GM23248 (cell line): ENCODE measurements at regions not wholly inside any gene's neighbourhood (a gene's known extent, or its start where the extent isn't known, plus 50 kb on each side); places are given as distances from the start of the nearest gene placed in this dataset.

Experiments used
- DNase-seq: peaks from one replicate; pipeline ENCODE4 v3.0.0-alpha.2; 2015
- H2AFZ ChIP-seq: fragments of 200-600 bp; sonication (generic); 2 replicates; pipeline ENCODE4 v1.6.1; 2016; ENCODE audit warnings: antibody characterized with exemption
- H3F3A ChIP-seq: fragments of 200-600 bp; sonication (generic); 2 replicates; pipeline ENCODE4 v1.6.1; 2016; ENCODE audit warnings: mild to moderate bottlenecking, antibody characterized with exemption, mixed run types; ENCODE audit not compliant: insufficient read depth
- H3K27ac ChIP-seq: fragments of 200-600 bp; sonication (generic); 2 replicates; pipeline ENCODE4 v1.5.1; 2016; ENCODE audit warnings: mild to moderate bottlenecking
- H3K27me3 ChIP-seq: fragments of 200-600 bp; sonication (generic); replicated peaks from 2 replicates; pipeline ENCODE4 v1.6.1; 2016; ENCODE audit warnings: mild to moderate bottlenecking; ENCODE audit not compliant: insufficient read depth
- H3K36me3 ChIP-seq: fragments of 200-600 bp; sonication (generic); 2 replicates; pipeline ENCODE4 v1.6.1; 2016; ENCODE audit warnings: low read depth, mild to moderate bottlenecking
- H3K4me1 ChIP-seq: fragments of 200-600 bp; sonication (generic); 2 replicates; pipeline ENCODE4 v1.6.1; 2016; ENCODE audit warnings: mild to moderate bottlenecking; ENCODE audit not compliant: insufficient read depth
- H3K4me2 ChIP-seq: fragments of 200-600 bp; sonication (generic); one replicate; pipeline ENCODE4 v1.6.1; 2016; ENCODE audit warnings: mild to moderate bottlenecking; ENCODE audit not compliant: unreplicated experiment
- H3K4me3 ChIP-seq: fragments of 200-600 bp; sonication (generic); 2 replicates; pipeline ENCODE4 v1.5.1; 2016; ENCODE audit warnings: mild to moderate bottlenecking
- H3K79me2 ChIP-seq: fragments of 200-600 bp; sonication (generic); 2 replicates; pipeline ENCODE4 v1.6.1; 2016; ENCODE audit warnings: mild to moderate bottlenecking; ENCODE audit not compliant: insufficient read depth
- H3K9ac ChIP-seq: fragments of 200-600 bp; sonication (generic); 2 replicates; pipeline ENCODE4 v1.6.1; 2016; ENCODE audit warnings: mild to moderate bottlenecking
- H3K9me2 ChIP-seq: fragments of 200-600 bp; sonication (generic); 2 replicates; pipeline ENCODE4 v1.6.1; 2016; ENCODE audit warnings: mixed run types, mild to moderate bottlenecking, moderate library complexity; ENCODE audit not compliant: insufficient read depth
- H3K9me3 ChIP-seq: fragments of 200-600 bp; sonication (generic); one replicate; pipeline ENCODE4 v1.6.1; 2017; ENCODE audit warnings: low read depth
- H4K20me1 ChIP-seq: fragments of 200-600 bp; sonication (generic); 2 replicates; pipeline ENCODE4 v1.6.0; 2016; ENCODE audit not compliant: insufficient read depth
- EZH2 ChIP-seq: fragments of 200-600 bp; sonication (generic); IDR thresholded peaks from 2 replicates; pipeline ENCODE4 v1.6.1; 2018; ENCODE audit warnings: antibody characterized with exemption, mild to moderate bottlenecking; ENCODE audit not compliant: insufficient read depth, poor library complexity, severe bottlenecking
- EZH2phosphoT487 ChIP-seq: fragments of 200-600 bp; sonication (generic); IDR thresholded peaks from 2 replicates; pipeline ENCODE4 v1.6.1; 2018; ENCODE audit warnings: antibody characterized with exemption, moderate library complexity, mild to moderate bottlenecking, low read depth; ENCODE audit not compliant: insufficient read depth
- WGBS, 2 experiments: methylation state at CpG; one replicate each; pipeline ENCODE4 v1.1.6; 2015 to 2017; ENCODE audit warnings: low lambda C conversion rate in 2 of 2, low coverage in 1 of 2; ENCODE audit errors: missing lambda C conversion rate in 2 of 2; 5-methylcytosine and 5-hydroxymethylcytosine counted together
- in situ Hi-C: fragments of 300-500 bp; cut with MboI; formaldehyde crosslinking; loops from 2 replicates; pipeline ENCODE4 v1.15.0; 2020

DNA sequence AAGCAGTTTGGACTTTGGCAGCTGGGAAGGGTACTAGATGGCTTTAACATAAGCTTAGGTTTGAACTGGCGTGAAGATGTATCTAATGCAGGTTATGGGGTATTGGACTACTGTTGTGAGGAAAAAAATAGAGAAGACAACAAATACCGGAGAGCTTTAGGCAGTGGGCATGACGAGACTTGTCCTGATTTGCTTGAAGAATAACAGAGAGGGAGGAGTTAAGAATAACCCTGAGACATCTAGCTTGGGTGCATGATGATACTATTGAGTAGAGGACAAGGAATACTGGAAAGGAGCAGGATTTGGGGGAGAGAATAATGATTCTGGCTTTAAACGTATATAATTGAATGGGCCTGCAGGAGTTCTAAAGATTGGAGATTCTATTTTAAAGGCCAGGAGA is 249.5 kb upstream of the AZI2 start:
- no peaks in the 10 kb centered on the region for H3K79me2 ChIP-seq
- no peaks in the 10 kb centered on the region for H3K27me3 ChIP-seq
- TF ChIP-seq EZH2phosphoT487 (no peak), EZH2 (no peak)
- no peaks in the 10 kb centered on the region for H3F3A ChIP-seq
- H2AFZ ChIP-seq = no peak overlapping the region
- H3K4me2 ChIP-seq = no peak overlapping the region
- H3K4me3 ChIP-seq = no peak overlapping the region
- H3K9me3 ChIP-seq = no peaks in the 10 kb centered on the region
- DNase-seq = no peak
- H3K27ac ChIP-seq = no peak overlapping the region
- no peaks in the 10 kb centered on the region for H3K36me3 ChIP-seq
- in situ Hi-C loops = no loop called here
- no peaks in the 10 kb centered on the region for H3K4me1 ChIP-seq
- 79 to 83% methylated on average over 4 of the region's 4 CpGs for WGBS, 2 experiments
- no peak overlapping the region for H3K9ac ChIP-seq
- H3K9me2 ChIP-seq = no peaks in the 10 kb centered on the region
- H4K20me1 ChIP-seq = no peaks in the 10 kb centered on the region

DNA sequence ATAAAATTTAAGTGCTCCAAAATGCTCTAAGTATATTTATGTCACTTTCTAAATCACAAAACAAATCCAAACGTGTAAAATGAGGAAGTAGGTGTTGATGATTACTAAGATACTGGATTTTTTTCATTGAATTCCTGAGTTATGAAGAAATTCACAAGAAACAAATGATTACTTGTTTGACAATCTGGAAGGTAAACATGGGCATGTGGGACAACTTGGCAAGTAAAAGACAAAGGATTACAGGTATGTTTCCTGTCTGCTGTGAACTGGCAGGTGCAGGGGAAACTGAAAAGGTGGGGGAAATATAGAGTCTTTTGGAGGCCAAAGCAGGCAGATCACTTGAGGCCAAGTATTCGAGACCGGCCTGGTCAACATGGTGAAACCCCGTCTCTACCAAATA is 252.7 kb upstream of the AZI2 start:
- no peak overlapping the region for H3K4me3 ChIP-seq
- DNase-seq = no peak

DNA sequence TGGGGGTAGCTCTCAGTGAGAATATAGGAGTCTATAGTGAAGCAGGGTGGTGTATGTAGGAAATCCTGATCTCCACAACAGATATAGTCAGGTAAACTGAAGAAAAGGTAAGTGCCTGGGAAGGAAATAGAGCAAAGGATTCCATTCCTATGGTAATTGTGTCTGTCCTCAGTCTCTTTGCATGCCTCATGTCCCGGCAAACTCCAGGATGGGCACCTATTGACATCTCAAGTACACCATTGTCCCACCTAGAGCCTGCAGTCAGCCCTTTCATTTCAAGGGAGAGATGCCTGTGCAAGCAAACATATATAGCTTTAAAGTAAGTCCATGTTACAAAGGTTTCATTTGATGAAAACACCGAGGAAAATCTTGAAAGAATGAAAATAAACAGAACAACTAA is 257.7 kb upstream of the AZI2 start:
- DNase-seq = no peak
- H3K9ac ChIP-seq = no peak overlapping the region
- no peak overlapping the region for H3K4me3 ChIP-seq
- TF ChIP-seq EZH2phosphoT487 = no peak
- TF ChIP-seq EZH2 = no peak
- H3K4me2 ChIP-seq = no peak overlapping the region
- no peak overlapping the region for H3K27ac ChIP-seq
- H3K79me2 ChIP-seq = no peaks in the 10 kb centered on the region
- no peak overlapping the region for H2AFZ ChIP-seq
- H3K27me3 ChIP-seq = no peaks in the 10 kb centered on the region
- H3K9me3 ChIP-seq = no peaks in the 10 kb centered on the region
- in situ Hi-C loops = no loop called here
- no peaks in the 10 kb centered on the region for H3K9me2 ChIP-seq
- H3K36me3 ChIP-seq = no peaks in the 10 kb centered on the region
- H4K20me1 ChIP-seq = no peaks in the 10 kb centered on the region
- H3K4me1 ChIP-seq = no peaks in the 10 kb centered on the region
- H3F3A ChIP-seq = no peaks in the 10 kb centered on the region
- 46 to 48% methylated on average over 2 of the region's 2 CpGs for WGBS, 2 experiments

More for the DNA sequence above, 252.7 kb upstream of the AZI2 start:
- Histone ChIP-seq H3K27ac (no peak overlapping the region), H3K9me3 (no peaks in the 10 kb centered on the region), H3F3A (no peaks in the 10 kb centered on the region), H3K4me2 (no peak overlapping the region), H3K4me1 (no peaks in the 10 kb centered on the region), H3K9me2 (no peaks in the 10 kb centered on the region), H3K36me3 (no peaks in the 10 kb centered on the region), H3K9ac (no peak overlapping the region), H2AFZ (no peak overlapping the region), H3K27me3 (no peaks in the 10 kb centered on the region), H4K20me1 (no peaks in the 10 kb centered on the region), H3K79me2 (no peaks in the 10 kb centered on the region)
- in situ Hi-C loops = no loop called here
- no peak for TF ChIP-seq EZH2
- no peak for TF ChIP-seq EZH2phosphoT487
- WGBS, 2 experiments = 69 to 75% methylated on average over 4 of the region's 4 CpGs

DNA sequence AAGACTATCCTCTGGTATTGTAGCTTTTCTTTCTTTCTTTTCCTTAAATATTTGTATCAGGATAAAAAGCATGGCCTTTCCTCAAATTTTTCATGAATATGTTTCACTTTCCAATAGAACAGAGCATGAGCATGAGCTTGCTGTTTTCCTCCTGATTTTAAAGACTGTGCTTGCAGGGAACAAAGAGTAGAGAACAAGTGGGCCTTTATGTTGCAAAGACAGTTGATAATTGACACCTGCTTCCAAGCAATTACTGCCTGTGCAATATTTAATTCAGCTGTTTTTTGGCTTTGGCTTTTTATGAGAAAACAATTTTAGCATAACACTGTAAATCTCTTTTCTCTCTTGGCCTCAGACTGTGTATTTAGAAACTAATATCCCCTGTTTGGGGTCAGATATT is 263.6 kb upstream of the AZI2 start:
- Histone ChIP-seq H3K27me3 (no peaks in the 10 kb centered on the region), H2AFZ (no peak overlapping the region), H3K27ac (no peak overlapping the region), H4K20me1 (no peaks in the 10 kb centered on the region), H3K4me2 (no peak overlapping the region), H3K9ac (no peak overlapping the region), H3K79me2 (no peaks in the 10 kb centered on the region), H3F3A (no peaks in the 10 kb centered on the region), H3K4me3 (no peak overlapping the region), H3K9me2 (no peaks in the 10 kb centered on the region), H3K9me3 (no peaks in the 10 kb centered on the region), H3K36me3 (no peaks in the 10 kb centered on the region), H3K4me1 (no peaks in the 10 kb centered on the region)
- in situ Hi-C loops = no loop called here
- no peak for DNase-seq
- TF ChIP-seq EZH2phosphoT487 (no peak), EZH2 (no peak)

DNA sequence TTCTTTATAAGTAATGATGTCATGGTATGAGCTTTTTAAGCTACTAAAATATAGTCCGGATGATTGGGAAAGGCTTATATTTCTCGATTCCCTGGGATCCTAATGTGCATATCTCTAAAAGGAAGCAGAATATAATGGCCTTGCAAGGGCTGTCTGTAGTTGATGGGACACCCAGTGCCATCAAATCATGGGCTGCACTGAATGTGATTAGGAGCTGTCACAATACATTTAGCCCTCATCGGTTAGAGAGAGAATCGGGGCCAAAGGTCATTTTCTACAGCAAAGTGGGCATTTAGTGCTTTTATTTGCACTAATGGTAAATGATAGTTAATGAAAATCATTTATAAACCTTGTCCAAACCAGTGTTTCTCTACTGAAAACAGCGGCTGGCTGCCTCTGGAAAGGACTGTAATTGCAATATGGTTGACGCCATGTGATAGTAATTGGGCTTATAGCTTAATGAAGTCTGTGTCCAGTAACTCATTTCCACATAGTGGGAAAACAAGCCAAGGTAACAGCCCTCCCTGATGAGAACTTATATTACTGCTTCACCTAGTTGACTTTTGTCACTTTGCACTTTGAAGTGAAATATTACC is 265.0 kb upstream of the AZI2 start:
- no peak for DNase-seq
- H3K9ac ChIP-seq = no peak overlapping the region
- H3K27ac ChIP-seq = no peak overlapping the region
- 78 to 81% methylated on average over 6 of the region's 6 CpGs for WGBS, 2 experiments
- H3K4me1 ChIP-seq = no peaks in the 10 kb centered on the region
- no peak overlapping the region for H3K4me3 ChIP-seq
- no peaks in the 10 kb centered on the region for H3K36me3 ChIP-seq
- H3K79me2 ChIP-seq = no peaks in the 10 kb centered on the region
- no peaks in the 10 kb centered on the region for H3F3A ChIP-seq
- no peak overlapping the region for H3K4me2 ChIP-seq
- in situ Hi-C loops = no loop called here
- no peaks in the 10 kb centered on the region for H3K9me3 ChIP-seq
- H4K20me1 ChIP-seq = no peaks in the 10 kb centered on the region
- no peak overlapping the region for H2AFZ ChIP-seq
- no peaks in the 10 kb centered on the region for H3K9me2 ChIP-seq
- TF ChIP-seq EZH2 (no peak), EZH2phosphoT487 (no peak)
- H3K27me3 ChIP-seq = no peaks in the 10 kb centered on the region
